HepG2 (cell line): ENCODE measurements at regions not wholly inside any gene's neighbourhood (a gene's known extent, or its start where the extent isn't known, plus 50 kb on each side); places are given as distances from the start of the nearest gene placed in this dataset.
A peak's percentile ranks its signal among the peaks of the same experiment; 100 is the strongest.

Experiments used
- ATAC-seq: fragments of 200-7000 bp; cut with Tn5 transposase; 3 replicates; pipeline ENCODE4 v1.9.1; 2020; ENCODE audit warnings: mild to moderate bottlenecking, moderate library complexity
- BruUV-seq: library from RNA; stranded (reverse); fragments of 400-500 nt; replicated peaks from 2 replicates; lab custom pipeline; 2021; lab: Mats Ljungman, UMichigan
- CTCF ChIA-PET: fragments of 300-600 bp; formaldehyde crosslinking; extraction: SDS; loops from one replicate; lab custom pipeline; 2021; ENCODE audit warnings: low total read pairs, inconsistent platforms, low intra/inter-chr PET ratio; lab: Yijun Ruan, JAX
- POLR2A ChIA-PET: fragments of 350-600 bp; sonication (Branson Sonifier 250); formaldehyde crosslinking; loops from one replicate; lab custom pipeline; 2020; ENCODE audit warnings: antibody characterized with exemption, inconsistent platforms; lab: Yijun Ruan, JAX
- DNase-seq: peaks from one replicate; pipeline ENCODE4 v3.0.0-alpha.2; 2015; ENCODE audit warnings: low spot score
- FAIRE-seq: peaks from 3 replicates; lab custom pipeline; 2011; peaks lifted over from hg19 to GRCh38; lab: Jason Lieb, UNC
- H2AFZ ChIP-seq: one replicate; pipeline ENCODE4 v1.6.1; 2011; ENCODE audit warnings: low read length, inconsistent platforms
- H3K27ac ChIP-seq: fragments of 300-600 bp; 3 replicates; pipeline ENCODE4 v1.8.0; 2011; ENCODE audit warnings: mixed run types, mild to moderate bottlenecking, mixed read lengths, low read length, inconsistent platforms; ENCODE audit not compliant: insufficient read depth; ENCODE audit errors: extremely low read length
- H3K27me3 ChIP-seq, 2 experiments: fragments of 200-600 bp in 1 of 2; 2 replicates in 1 of 2; 3 replicates in 1 of 2; pipeline versions ENCODE4 v1.6.0 to v1.8.0; 2011; ENCODE audit warnings: low read length in 2 of 2, mild to moderate bottlenecking in 2 of 2, moderate library complexity in 2 of 2, inconsistent platforms in 1 of 2; ENCODE audit not compliant: insufficient read depth in 2 of 2, control insufficient read depth in 1 of 2
- H3K36me3 ChIP-seq, 2 experiments: fragments of 200-600 bp in 1 of 2; replicated peaks in 1 of 2; 2 replicates in 1 of 2; 3 replicates in 1 of 2; pipeline versions ENCODE4 v1.5.1 to v1.8.0; 2011; ENCODE audit warnings: low read length in 2 of 2, inconsistent platforms in 1 of 2; ENCODE audit not compliant: insufficient read depth in 2 of 2, control insufficient read depth in 1 of 2
- H3K4me1 ChIP-seq: 2 replicates; pipeline ENCODE4 v1.5.1; 2012; ENCODE audit warnings: low read length, inconsistent platforms; ENCODE audit not compliant: insufficient read depth
- H3K4me2 ChIP-seq: 2 replicates; pipeline ENCODE4 v1.6.0; 2011; ENCODE audit warnings: low read depth, low read length, inconsistent platforms
- H3K4me3 ChIP-seq, 3 experiments: fragments of 200-600 bp in 1 of 3; sonication (generic), shearing (Covaris generic) in 1 of 3; replicated peaks in 1 of 3; 2 replicates each; pipeline ENCODE4 v1.5.1; 2011 to 2016; ENCODE audit warnings: low read length in 3 of 3, inconsistent platforms in 2 of 3, low read depth in 2 of 3, mild to moderate bottlenecking in 2 of 3, control low read depth in 1 of 3, mixed read lengths in 1 of 3; ENCODE audit not compliant: insufficient read depth in 1 of 3
- H3K79me2 ChIP-seq: one replicate; pipeline ENCODE4 v1.6.1; 2011; ENCODE audit warnings: low read length, inconsistent platforms; ENCODE audit not compliant: insufficient read depth
- H3K9ac ChIP-seq: 2 replicates; pipeline ENCODE4 v1.6.0; 2011; ENCODE audit warnings: mild to moderate bottlenecking, low read depth, low read length, inconsistent platforms; ENCODE audit not compliant: insufficient read depth
- H3K9me3 ChIP-seq: 2 replicates; pipeline ENCODE4 v1.5.1; 2012; ENCODE audit warnings: mild to moderate bottlenecking, low read length
- H4K20me1 ChIP-seq: 2 replicates; pipeline ENCODE4 v1.6.0; 2011; ENCODE audit warnings: inconsistent platforms, mild to moderate bottlenecking, low read length, moderate library complexity; ENCODE audit not compliant: insufficient read depth
- ARID5B ChIP-seq: IDR thresholded peaks from 2 replicates; pipeline ENCODE4 v1.4.0; 2020; ENCODE audit warnings: mild to moderate bottlenecking, missing genetic modification reagents
- BCL6 ChIP-seq: IDR thresholded peaks from 2 replicates; pipeline ENCODE4 v1.6.1; 2016; ENCODE audit warnings: missing genetic modification reagents, missing compliant biosample characterization
- HNF4A ChIP-seq: sonication (generic); formaldehyde crosslinking; IDR thresholded peaks from 2 replicates; pipeline ENCODE4 v1.4.0; 2020; ENCODE audit warnings: missing genetic modification reagents
- MBNL3 ChIP-seq: fragments of 250-450 bp; sonication (Bioruptor Pico); conservative IDR thresholded peaks from 2 replicates; pipeline ENCODE4 v1.8.0; 2022; ENCODE audit warnings: mild to moderate bottlenecking, inconsistent platforms
- SNAPC2 ChIP-seq: sonication (generic); formaldehyde crosslinking; IDR thresholded peaks from 2 replicates; pipeline ENCODE4 v1.8.1; 2022; ENCODE audit warnings: mild to moderate bottlenecking, missing genetic modification reagents
- ZNF317 ChIP-seq: sonication (generic); formaldehyde crosslinking; IDR thresholded peaks from 2 replicates; pipeline ENCODE4 v1.5.0; 2020; ENCODE audit warnings: mild to moderate bottlenecking, missing genetic modification reagents
- ZNF512 ChIP-seq: sonication (generic); formaldehyde crosslinking; IDR thresholded peaks from 2 replicates; pipeline ENCODE4 v1.4.0; 2020; ENCODE audit warnings: mild to moderate bottlenecking, missing genetic modification reagents
- ZNF562 ChIP-seq: sonication (generic); formaldehyde crosslinking; IDR thresholded peaks from 2 replicates; pipeline ENCODE4 v1.8.0; 2022; ENCODE audit warnings: missing genetic modification reagents, borderline replicate concordance
- ZNF792 ChIP-seq: IDR thresholded peaks from 2 replicates; pipeline ENCODE4 v1.6.1; 2016
- WGBS: methylation state at CpG from one replicate; pipeline ENCODE4 v1.1.6; 2017; ENCODE audit warnings: low lambda C conversion rate; 5-methylcytosine and 5-hydroxymethylcytosine counted together
- in situ Hi-C: cut with HindIII; loops from 2 replicates; pipeline ENCODE4 v1.10.0; 2017; ENCODE audit warnings: low pct_unique_long_range_greater_than_20kb; ENCODE audit not compliant: extremely low pct_ligation_motif_present
- intact Hi-C: fragments of 100-400 bp; cut with micrococcal nuclease; formaldehyde crosslinking; loops from one replicate; pipeline ENCODE4 v1.10.0; 2022; ENCODE audit not compliant: unreplicated experiment

- ATAC-seq = no peak
- Histone ChIP-seq H4K20me1 (no peaks in the 10 kb centered on the region), H3K9ac (no peak overlapping the region), H3K27ac (no peak overlapping the region), H3K4me2 (no peak overlapping the region), H3K36me3 (no peaks in the 10 kb centered on the region), H3K27me3 (0 out of 5 replicates have a peak, but pooled peaks cover 0 to 8% of the 10 kb centered on the region in 2 experiments), H3K9me3 (no peaks in the 10 kb centered on the region), H3K4me3 (no peak overlapping the region), H3K4me1 (peaks cover 9% of the 10 kb centered on the region), H3K79me2 (no peaks in the 10 kb centered on the region), H2AFZ (no peak overlapping the region)
- CTCF ChIA-PET = no interaction called here
- FAIRE-seq = no peak
- BruUV-seq = no TSS peak
- 0% methylated on average over 2 of the region's 2 CpGs for WGBS
- in situ Hi-C loops = no loop called here
- POLR2A ChIA-PET = no interaction called here
- no peak for TF ChIP-seq BCL6 (CRISPR knock-in tag)
- TF ChIP-seq MBNL3 (CRISPR knock-in tag) = no peak
- TF ChIP-seq ZNF317 (CRISPR knock-in tag) = peak; percentile 97
- no peak for TF ChIP-seq ARID5B (CRISPR knock-in tag)
- peak; percentile 99; the same call in 1 of the 2 replicates for TF ChIP-seq ZNF792
- TF ChIP-seq SNAPC2 = no peak
- TF ChIP-seq ZNF512 (CRISPR knock-in tag) = no peak
- peak; percentile 35; the same call in 1 of the 2 replicates for TF ChIP-seq HNF4A
- no peak for TF ChIP-seq ZNF562
- DNase-seq = no peak
- intact Hi-C loops = no loop called here
Observed at GRCh38 chr10:113446739-113447138, 106.1 kb upstream of the HABP2 start.
